HepG2 (cell line): ENCODE measurements at regions not wholly inside any gene's neighbourhood (a gene's known extent, or its start where the extent isn't known, plus 50 kb on each side); places are given as distances from the start of the nearest gene placed in this dataset.

Experiments used
- ATAC-seq: fragments of 200-7000 bp; cut with Tn5 transposase; 3 replicates; pipeline ENCODE4 v1.9.1; 2020; ENCODE audit warnings: mild to moderate bottlenecking, moderate library complexity
- BruUV-seq: library from RNA; stranded (reverse); fragments of 400-500 nt; replicated peaks from 2 replicates; lab custom pipeline; 2021; lab: Mats Ljungman, UMichigan
- CTCF ChIA-PET: fragments of 300-600 bp; formaldehyde crosslinking; extraction: SDS; loops from one replicate; lab custom pipeline; 2021; ENCODE audit warnings: low total read pairs, inconsistent platforms, low intra/inter-chr PET ratio; lab: Yijun Ruan, JAX
- POLR2A ChIA-PET: fragments of 350-600 bp; sonication (Branson Sonifier 250); formaldehyde crosslinking; loops from one replicate; lab custom pipeline; 2020; ENCODE audit warnings: antibody characterized with exemption, inconsistent platforms; lab: Yijun Ruan, JAX
- DNase-seq: peaks from one replicate; pipeline ENCODE4 v3.0.0-alpha.2; 2015; ENCODE audit warnings: low spot score
- FAIRE-seq: peaks from 3 replicates; lab custom pipeline; 2011; peaks lifted over from hg19 to GRCh38; lab: Jason Lieb, UNC
- H2AFZ ChIP-seq: one replicate; pipeline ENCODE4 v1.6.1; 2011; ENCODE audit warnings: low read length, inconsistent platforms
- H3K27ac ChIP-seq: fragments of 300-600 bp; 3 replicates; pipeline ENCODE4 v1.8.0; 2011; ENCODE audit warnings: mixed run types, mild to moderate bottlenecking, mixed read lengths, low read length, inconsistent platforms; ENCODE audit not compliant: insufficient read depth; ENCODE audit errors: extremely low read length
- H3K27me3 ChIP-seq, 2 experiments: fragments of 200-600 bp in 1 of 2; 2 replicates in 1 of 2; 3 replicates in 1 of 2; pipeline versions ENCODE4 v1.6.0 to v1.8.0; 2011; ENCODE audit warnings: low read length in 2 of 2, mild to moderate bottlenecking in 2 of 2, moderate library complexity in 2 of 2, inconsistent platforms in 1 of 2; ENCODE audit not compliant: insufficient read depth in 2 of 2, control insufficient read depth in 1 of 2
- H3K36me3 ChIP-seq, 2 experiments: fragments of 200-600 bp in 1 of 2; replicated peaks in 1 of 2; 2 replicates in 1 of 2; 3 replicates in 1 of 2; pipeline versions ENCODE4 v1.5.1 to v1.8.0; 2011; ENCODE audit warnings: low read length in 2 of 2, inconsistent platforms in 1 of 2; ENCODE audit not compliant: insufficient read depth in 2 of 2, control insufficient read depth in 1 of 2
- H3K4me1 ChIP-seq: 2 replicates; pipeline ENCODE4 v1.5.1; 2012; ENCODE audit warnings: low read length, inconsistent platforms; ENCODE audit not compliant: insufficient read depth
- H3K4me2 ChIP-seq: 2 replicates; pipeline ENCODE4 v1.6.0; 2011; ENCODE audit warnings: low read depth, low read length, inconsistent platforms
- H3K4me3 ChIP-seq, 3 experiments: fragments of 200-600 bp in 1 of 3; sonication (generic), shearing (Covaris generic) in 1 of 3; replicated peaks in 1 of 3; 2 replicates each; pipeline ENCODE4 v1.5.1; 2011 to 2016; ENCODE audit warnings: low read length in 3 of 3, inconsistent platforms in 2 of 3, low read depth in 2 of 3, mild to moderate bottlenecking in 2 of 3, control low read depth in 1 of 3, mixed read lengths in 1 of 3; ENCODE audit not compliant: insufficient read depth in 1 of 3
- H3K79me2 ChIP-seq: one replicate; pipeline ENCODE4 v1.6.1; 2011; ENCODE audit warnings: low read length, inconsistent platforms; ENCODE audit not compliant: insufficient read depth
- H3K9ac ChIP-seq: 2 replicates; pipeline ENCODE4 v1.6.0; 2011; ENCODE audit warnings: mild to moderate bottlenecking, low read depth, low read length, inconsistent platforms; ENCODE audit not compliant: insufficient read depth
- H3K9me3 ChIP-seq: 2 replicates; pipeline ENCODE4 v1.5.1; 2012; ENCODE audit warnings: mild to moderate bottlenecking, low read length
- H4K20me1 ChIP-seq: 2 replicates; pipeline ENCODE4 v1.6.0; 2011; ENCODE audit warnings: inconsistent platforms, mild to moderate bottlenecking, low read length, moderate library complexity; ENCODE audit not compliant: insufficient read depth
- CENPX ChIP-seq: sonication (generic); formaldehyde crosslinking; IDR thresholded peaks from 2 replicates; pipeline ENCODE4 v1.9.0; 2021; ENCODE audit warnings: mild to moderate bottlenecking, missing genetic modification reagents, moderate library complexity
- ERF ChIP-seq: IDR thresholded peaks from 2 replicates; pipeline ENCODE4 v1.6.1; 2018; ENCODE audit warnings: missing biosample characterization, missing genetic modification reagents
- GFI1 ChIP-seq: sonication (generic); formaldehyde crosslinking; IDR thresholded peaks from 2 replicates; pipeline ENCODE4 v1.5.0; 2020; ENCODE audit warnings: missing genetic modification reagents, mild to moderate bottlenecking, borderline replicate concordance
- HMGA1 ChIP-seq: sonication (generic); formaldehyde crosslinking; conservative IDR thresholded peaks from 2 replicates; pipeline ENCODE4 v1.4.0; 2020; ENCODE audit warnings: missing genetic modification reagents
- IRX3 ChIP-seq: sonication (generic); formaldehyde crosslinking; IDR thresholded peaks from 2 replicates; pipeline ENCODE4 v1.8.1; 2023; ENCODE audit warnings: mild to moderate bottlenecking, low read depth, missing genetic modification reagents, borderline replicate concordance
- KAT8 ChIP-seq: IDR thresholded peaks from 2 replicates; pipeline ENCODE4 v1.6.1; 2016; ENCODE audit warnings: missing genetic modification reagents, missing compliant biosample characterization
- SAFB2 ChIP-seq: sonication (generic); formaldehyde crosslinking; IDR thresholded peaks from 2 replicates; pipeline ENCODE4 v1.5.1; 2020; ENCODE audit warnings: missing genetic modification reagents, low read depth, mild to moderate bottlenecking, borderline replicate concordance
- SNAPC2 ChIP-seq: sonication (generic); formaldehyde crosslinking; IDR thresholded peaks from 2 replicates; pipeline ENCODE4 v1.8.1; 2022; ENCODE audit warnings: mild to moderate bottlenecking, missing genetic modification reagents
- SYNCRIP ChIP-seq: fragments of 200-400 bp; formaldehyde crosslinking; IDR thresholded peaks from 2 replicates; pipeline ENCODE4 v1.6.1; 2018; ENCODE audit warnings: mild to moderate bottlenecking, low read depth, low read length; ENCODE audit not compliant: insufficient read depth
- ZBTB42 ChIP-seq: sonication (generic); formaldehyde crosslinking; IDR thresholded peaks from 2 replicates; pipeline ENCODE4 v1.5.0; 2020; ENCODE audit warnings: mild to moderate bottlenecking, missing genetic modification reagents
- ZFP1 ChIP-seq: IDR thresholded peaks from 2 replicates; pipeline ENCODE4 v1.6.1; 2016
- ZNF333 ChIP-seq: sonication (generic); formaldehyde crosslinking; IDR thresholded peaks from 2 replicates; pipeline ENCODE4 v1.4.0; 2020; ENCODE audit warnings: mild to moderate bottlenecking, missing genetic modification reagents, borderline replicate concordance
- ZNF441 ChIP-seq: sonication (generic); formaldehyde crosslinking; IDR thresholded peaks from 2 replicates; pipeline ENCODE4 v1.7.0; 2021; ENCODE audit warnings: missing genetic modification reagents, borderline replicate concordance
- ZNF607 ChIP-seq: sonication (generic); formaldehyde crosslinking; IDR thresholded peaks from 2 replicates; pipeline ENCODE4 v1.5.1; 2020; ENCODE audit warnings: missing genetic modification reagents, mild to moderate bottlenecking, borderline replicate concordance
- WGBS: methylation state at CpG from one replicate; pipeline ENCODE4 v1.1.6; 2017; ENCODE audit warnings: low lambda C conversion rate; 5-methylcytosine and 5-hydroxymethylcytosine counted together
- in situ Hi-C: cut with HindIII; loops from 2 replicates; pipeline ENCODE4 v1.10.0; 2017; ENCODE audit warnings: low pct_unique_long_range_greater_than_20kb; ENCODE audit not compliant: extremely low pct_ligation_motif_present
- intact Hi-C: fragments of 100-400 bp; cut with micrococcal nuclease; formaldehyde crosslinking; loops from one replicate; pipeline ENCODE4 v1.10.0; 2022; ENCODE audit not compliant: unreplicated experiment
- TF ChIP-seq, protein P1 (sequence below): sonication (generic); IDR thresholded peaks from 2 replicates; pipeline ENCODE4 v1.6.1; 2016; ENCODE audit warnings: low read depth, borderline replicate concordance
- TF ChIP-seq, protein P2 (sequence below): sonication (generic); formaldehyde crosslinking; IDR thresholded peaks from 2 replicates; pipeline ENCODE4 v1.4.0; 2020; ENCODE audit warnings: missing genetic modification reagents

DNA sequence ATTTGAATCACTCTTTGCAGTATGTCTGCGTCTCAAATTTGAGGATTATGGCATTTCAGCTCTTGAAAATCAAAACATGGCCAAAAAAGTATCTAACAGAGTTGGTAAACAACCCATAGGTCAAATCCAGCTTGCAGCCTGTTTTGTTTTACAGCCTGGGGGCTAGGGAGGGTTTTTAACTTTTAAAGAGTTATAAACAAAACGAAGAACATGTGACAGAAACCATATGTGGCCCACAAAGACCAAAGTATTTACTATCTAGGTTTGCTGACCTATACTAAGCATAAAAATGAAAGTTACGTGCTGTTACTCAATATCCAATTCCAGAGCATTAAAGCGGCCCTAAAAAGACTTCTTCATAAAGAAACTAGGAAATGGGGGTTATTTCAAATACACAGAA, 55.5 kb upstream of the STARD3NL start:
- FAIRE-seq: no peak
- POLR2A ChIA-PET: no interaction called here

GRCh38 chr7:38123494-38123893, 54.6 kb upstream of the STARD3NL start:
- ChIA-PET CTCF (no interaction called here), POLR2A (no interaction called here)
- DNase-seq (no peak), FAIRE-seq (no peak), ATAC-seq (no peak)
- in situ Hi-C loops (loop anchor here (25.0 kb wide), 1 partner anchor 189 kb away; no protein-coding TSS in a partner anchor), intact Hi-C loops (no loop called here)
- H3K4me3 ChIP-seq: no peak overlapping the region
- H3K79me2 ChIP-seq: no peaks in the 10 kb centered on the region
- no peaks in the 10 kb centered on the region for H3K36me3 ChIP-seq
- no peak overlapping the region for H3K9ac ChIP-seq
- H3K27me3 ChIP-seq: no peaks in the 10 kb centered on the region
- H2AFZ ChIP-seq: no peak overlapping the region
- no peak overlapping the region for H3K4me2 ChIP-seq
- no peaks in the 10 kb centered on the region for H3K9me3 ChIP-seq
- H3K27ac ChIP-seq: no peak overlapping the region
- H4K20me1 ChIP-seq: no peaks in the 10 kb centered on the region
- WGBS: 8% methylated on average over 2 of the region's 3 CpGs
- no peaks in the 10 kb centered on the region for H3K4me1 ChIP-seq
- no TSS peak for BruUV-seq
- TF ChIP-seq ERF (CRISPR knock-in tag) (no peak), GFI1 (CRISPR knock-in tag) (no peak), SYNCRIP (no peak), HMGA1 (CRISPR knock-in tag) (no peak), ZNF333 (no peak), ZFP1 (CRISPR knock-in tag) (no peak), ZBTB42 (CRISPR knock-in tag) (no peak), ZNF441 (CRISPR knock-in tag) (no peak), IRX3 (no peak), SNAPC2 (CRISPR knock-in tag) (no peak), ZNF607 (CRISPR knock-in tag) (no peak)
- TF ChIP-seq, protein P1, sequence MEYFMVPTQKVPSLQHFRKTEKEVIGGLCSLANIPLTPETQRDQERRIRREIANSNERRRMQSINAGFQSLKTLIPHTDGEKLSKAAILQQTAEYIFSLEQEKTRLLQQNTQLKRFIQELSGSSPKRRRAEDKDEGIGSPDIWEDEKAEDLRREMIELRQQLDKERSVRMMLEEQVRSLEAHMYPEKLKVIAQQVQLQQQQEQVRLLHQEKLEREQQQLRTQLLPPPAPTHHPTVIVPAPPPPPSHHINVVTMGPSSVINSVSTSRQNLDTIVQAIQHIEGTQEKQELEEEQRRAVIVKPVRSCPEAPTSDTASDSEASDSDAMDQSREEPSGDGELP: no peak
- TF ChIP-seq, protein P2, sequence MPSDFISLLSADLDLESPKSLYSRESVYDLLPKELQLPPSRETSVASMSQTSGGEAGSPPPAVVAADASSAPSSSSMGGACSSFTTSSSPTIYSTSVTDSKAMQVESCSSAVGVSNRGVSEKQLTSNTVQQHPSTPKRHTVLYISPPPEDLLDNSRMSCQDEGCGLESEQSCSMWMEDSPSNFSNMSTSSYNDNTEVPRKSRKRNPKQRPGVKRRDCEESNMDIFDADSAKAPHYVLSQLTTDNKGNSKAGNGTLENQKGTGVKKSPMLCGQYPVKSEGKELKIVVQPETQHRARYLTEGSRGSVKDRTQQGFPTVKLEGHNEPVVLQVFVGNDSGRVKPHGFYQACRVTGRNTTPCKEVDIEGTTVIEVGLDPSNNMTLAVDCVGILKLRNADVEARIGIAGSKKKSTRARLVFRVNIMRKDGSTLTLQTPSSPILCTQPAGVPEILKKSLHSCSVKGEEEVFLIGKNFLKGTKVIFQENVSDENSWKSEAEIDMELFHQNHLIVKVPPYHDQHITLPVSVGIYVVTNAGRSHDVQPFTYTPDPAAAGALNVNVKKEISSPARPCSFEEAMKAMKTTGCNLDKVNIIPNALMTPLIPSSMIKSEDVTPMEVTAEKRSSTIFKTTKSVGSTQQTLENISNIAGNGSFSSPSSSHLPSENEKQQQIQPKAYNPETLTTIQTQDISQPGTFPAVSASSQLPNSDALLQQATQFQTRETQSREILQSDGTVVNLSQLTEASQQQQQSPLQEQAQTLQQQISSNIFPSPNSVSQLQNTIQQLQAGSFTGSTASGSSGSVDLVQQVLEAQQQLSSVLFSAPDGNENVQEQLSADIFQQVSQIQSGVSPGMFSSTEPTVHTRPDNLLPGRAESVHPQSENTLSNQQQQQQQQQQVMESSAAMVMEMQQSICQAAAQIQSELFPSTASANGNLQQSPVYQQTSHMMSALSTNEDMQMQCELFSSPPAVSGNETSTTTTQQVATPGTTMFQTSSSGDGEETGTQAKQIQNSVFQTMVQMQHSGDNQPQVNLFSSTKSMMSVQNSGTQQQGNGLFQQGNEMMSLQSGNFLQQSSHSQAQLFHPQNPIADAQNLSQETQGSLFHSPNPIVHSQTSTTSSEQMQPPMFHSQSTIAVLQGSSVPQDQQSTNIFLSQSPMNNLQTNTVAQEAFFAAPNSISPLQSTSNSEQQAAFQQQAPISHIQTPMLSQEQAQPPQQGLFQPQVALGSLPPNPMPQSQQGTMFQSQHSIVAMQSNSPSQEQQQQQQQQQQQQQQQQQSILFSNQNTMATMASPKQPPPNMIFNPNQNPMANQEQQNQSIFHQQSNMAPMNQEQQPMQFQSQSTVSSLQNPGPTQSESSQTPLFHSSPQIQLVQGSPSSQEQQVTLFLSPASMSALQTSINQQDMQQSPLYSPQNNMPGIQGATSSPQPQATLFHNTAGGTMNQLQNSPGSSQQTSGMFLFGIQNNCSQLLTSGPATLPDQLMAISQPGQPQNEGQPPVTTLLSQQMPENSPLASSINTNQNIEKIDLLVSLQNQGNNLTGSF (CRISPR knock-in tag): no peak

More for the DNA sequence above, 55.5 kb upstream of the STARD3NL start:
- Histone ChIP-seq H3K27ac (no peak overlapping the region), H3K79me2 (no peaks in the 10 kb centered on the region), H3K4me2 (no peak overlapping the region), H2AFZ (no peak overlapping the region), H3K27me3 (no peaks in the 10 kb centered on the region), H3K4me3 (no peak overlapping the region), H3K36me3 (no peaks in the 10 kb centered on the region)
- in situ Hi-C loops: loop anchor here (25.0 kb wide), 1 partner anchor 190 kb away; no protein-coding TSS in a partner anchor
- DNase-seq: no peak
- no TSS peak for BruUV-seq
- WGBS: 2% methylated on average over 4 of the region's 4 CpGs
- intact Hi-C loops: no loop called here
- CTCF ChIA-PET: no interaction called here
- no peak for TF ChIP-seq CENPX (CRISPR knock-in tag)
- no peak for TF ChIP-seq KAT8 (CRISPR knock-in tag)
- TF ChIP-seq SAFB2 (CRISPR knock-in tag): no peak
- TF ChIP-seq, all 625 proteins: peak for 0
- no peak for ATAC-seq
- H3K9me3 ChIP-seq: no peaks in the 10 kb centered on the region
- H4K20me1 ChIP-seq: no peaks in the 10 kb centered on the region
- H3K9ac ChIP-seq: no peak overlapping the region
- no peaks in the 10 kb centered on the region for H3K4me1 ChIP-seq
